ENCODE measurements at regions not wholly inside any gene's neighbourhood (a gene's known extent, or its start where the extent isn't known, plus 50 kb on each side); places are given as distances from the start of the nearest gene placed in this dataset.

GRCh38 chr4:35459045-35459444 is 785.3 kb downstream of the ARAP2 start:
- DNase-seq (ENCODE audit: low spot score): no peak

GRCh38 chr4:35461931-35462659 is 782.2 kb downstream of the ARAP2 start:
- DNase-seq (ENCODE audit: low spot score): no peak

- no peak for DNase-seq (ENCODE audit: low spot score)
Observed at GRCh38 chr4:35463251-35463952, 780.9 kb downstream of the ARAP2 start.

DNA sequence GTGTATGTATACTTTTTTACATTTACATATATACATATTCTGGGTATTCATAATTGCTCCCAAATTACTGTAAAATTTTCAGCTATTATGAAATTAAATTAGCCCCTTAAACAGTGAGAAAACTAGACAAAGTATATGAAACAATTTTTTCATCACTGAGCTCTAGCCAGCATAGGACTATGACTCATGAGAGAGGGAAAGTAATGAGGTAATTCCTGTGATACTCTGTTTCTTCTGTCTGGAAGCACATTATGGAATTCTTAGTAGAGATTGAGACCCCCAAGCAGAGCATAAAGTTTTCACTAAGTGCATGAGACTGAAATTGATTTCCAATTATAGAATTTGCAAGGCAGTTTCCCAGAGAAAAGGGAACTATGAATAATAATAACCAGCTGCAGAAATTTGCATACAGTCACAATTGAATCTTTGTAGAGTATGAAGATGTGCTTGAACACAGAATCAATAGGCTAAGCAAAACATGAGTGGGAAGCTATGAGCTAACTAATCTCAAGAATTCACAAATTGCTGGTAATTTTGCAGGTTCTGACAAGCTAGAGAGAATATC is 779.3 kb downstream of the ARAP2 start:
- no peak for DNase-seq (ENCODE audit: low spot score)

GRCh38 chr4:35491093-35491492 is 753.2 kb downstream of the ARAP2 start:
- DNase-seq (ENCODE audit: low spot score): no peak

DNA sequence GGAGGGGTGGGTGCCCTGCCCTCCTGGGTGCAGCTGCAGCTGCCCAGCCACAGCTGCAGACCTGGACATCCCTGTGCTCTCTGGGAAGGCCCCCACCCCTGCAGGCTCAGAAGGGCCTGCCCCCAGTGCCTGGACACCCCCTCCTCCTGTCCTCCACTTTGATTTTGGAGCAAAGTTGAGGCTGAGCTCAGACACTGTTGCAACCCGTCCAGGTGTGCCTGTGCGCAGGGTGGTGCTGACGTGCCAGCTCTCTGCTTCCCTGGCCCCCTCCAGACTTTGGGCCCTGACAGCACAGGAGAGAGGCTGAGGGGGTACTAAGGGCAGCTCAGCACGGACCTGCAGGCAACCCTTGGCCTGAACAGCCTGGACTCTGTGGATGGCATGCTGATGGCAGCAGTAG is 750.3 kb downstream of the ARAP2 start:
- DNase-seq (ENCODE audit: low spot score): no peak

GRCh38 chr4:35494955-35495354 is 749.4 kb downstream of the ARAP2 start:
- no peak for DNase-seq (ENCODE audit: low spot score)

DNA sequence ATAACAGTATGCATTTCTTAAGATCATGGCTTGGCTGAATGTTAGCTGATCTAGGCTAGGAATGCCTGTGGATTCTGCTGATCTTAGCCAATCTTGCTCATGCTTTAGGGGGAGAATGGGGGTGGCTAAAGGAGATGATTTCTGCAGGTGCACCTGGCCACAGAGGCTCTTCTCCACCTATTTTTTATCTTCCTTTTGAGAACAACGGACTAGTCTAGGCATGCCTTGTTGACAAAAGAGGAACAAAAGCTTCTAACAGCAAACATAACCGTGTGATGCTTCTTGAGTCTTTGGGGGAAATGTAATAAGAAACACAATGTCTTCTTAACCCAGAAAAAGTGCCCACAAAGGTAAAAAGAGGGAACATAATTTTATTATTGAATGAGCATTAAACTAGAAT is 743.5 kb downstream of the ARAP2 start:
- DNase-seq (ENCODE audit: low spot score): no peak

DNA sequence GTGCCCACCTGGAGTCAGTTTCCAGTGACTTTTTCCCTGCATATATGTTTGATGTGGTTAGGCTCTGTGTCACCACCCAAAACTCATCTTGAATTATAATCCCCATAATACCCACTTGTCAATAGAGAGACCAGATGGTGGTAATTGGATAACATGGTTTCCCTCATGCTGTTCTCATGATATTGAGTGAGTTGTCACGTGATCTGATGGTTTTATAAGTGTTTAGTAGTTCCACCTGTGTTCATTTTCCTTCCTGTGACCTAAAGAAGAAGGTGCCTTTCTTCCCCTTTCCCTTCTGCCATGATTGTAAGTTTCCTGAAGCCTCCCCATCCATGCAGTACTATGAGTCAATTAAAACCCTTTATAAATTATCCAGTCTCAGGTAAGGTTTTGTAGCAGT is 740.9 kb downstream of the ARAP2 start:
- no peak for DNase-seq (ENCODE audit: low spot score)

GRCh38 chr4:35506161-35506560 is 738.2 kb downstream of the ARAP2 start:
- DNase-seq (ENCODE audit: low spot score): no peak

GRCh38 chr4:35511851-35512250 is 732.5 kb downstream of the ARAP2 start:
- no peak for DNase-seq (ENCODE audit: low spot score)

GRCh38 chr4:35516102-35516501 is 728.2 kb downstream of the ARAP2 start:
- DNase-seq (ENCODE audit: low spot score): no peak

DNA sequence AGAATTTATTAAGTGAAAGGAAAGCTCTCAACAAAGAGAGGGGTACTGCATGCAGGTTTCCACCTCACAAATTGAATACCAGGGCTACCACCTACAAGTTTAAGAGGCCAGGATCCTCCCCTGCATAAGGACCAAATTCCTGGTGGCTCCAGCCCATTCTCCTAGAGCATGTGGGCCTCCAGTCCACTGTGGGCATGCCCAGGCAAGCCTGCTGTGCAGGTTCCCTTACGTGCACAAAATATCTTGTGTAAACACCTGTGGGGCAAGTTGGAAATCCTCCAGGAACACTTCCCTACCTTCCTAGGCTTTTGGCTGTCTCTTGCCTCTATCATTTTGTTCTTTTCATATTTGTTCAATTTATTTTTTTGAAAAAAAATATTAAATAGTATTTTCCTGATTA is 724.3 kb downstream of the ARAP2 start:
- DNase-seq (ENCODE audit: low spot score): no peak

DNA sequence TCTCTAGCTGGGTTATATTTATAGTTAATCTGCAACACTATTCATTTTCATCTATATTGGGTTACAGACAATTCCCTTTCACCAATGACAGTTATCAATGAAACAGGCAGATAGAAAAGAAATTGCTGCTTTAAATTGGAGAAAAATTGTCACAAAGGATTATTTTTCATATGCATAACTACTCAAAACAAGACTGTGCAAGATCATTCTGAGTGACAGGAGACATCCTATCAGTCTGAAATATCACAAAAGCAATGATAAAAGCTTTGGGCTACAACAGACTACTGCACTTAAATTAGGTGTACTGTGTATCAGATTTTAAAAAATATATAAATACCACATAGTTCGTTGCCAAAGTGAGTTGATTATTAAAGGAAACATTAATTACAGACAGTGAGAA is 722.6 kb downstream of the ARAP2 start:
- DNase-seq (ENCODE audit: low spot score): no peak

GRCh38 chr4:35525192-35525978 is 718.9 kb downstream of the ARAP2 start:
- no peak for DNase-seq (ENCODE audit: low spot score)

DNA sequence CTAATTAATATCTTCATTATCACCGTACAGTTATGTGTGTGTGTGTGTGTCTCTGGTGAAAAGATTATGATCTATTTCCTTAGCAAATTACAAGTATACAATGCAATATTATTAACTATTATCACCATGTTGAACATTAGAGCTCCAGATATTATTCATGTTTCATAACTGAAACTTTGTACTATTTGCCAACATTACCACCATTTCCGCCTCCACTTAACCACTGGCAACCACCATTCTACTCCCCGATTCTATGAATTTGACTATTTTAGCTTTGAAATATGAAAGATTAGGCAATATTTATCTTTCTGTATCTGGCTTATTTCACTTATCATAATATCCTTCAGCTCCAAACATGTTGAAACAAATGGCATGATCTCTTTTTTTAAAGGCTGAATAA is 717.9 kb downstream of the ARAP2 start:
- no peak for DNase-seq (ENCODE audit: low spot score)

DNA sequence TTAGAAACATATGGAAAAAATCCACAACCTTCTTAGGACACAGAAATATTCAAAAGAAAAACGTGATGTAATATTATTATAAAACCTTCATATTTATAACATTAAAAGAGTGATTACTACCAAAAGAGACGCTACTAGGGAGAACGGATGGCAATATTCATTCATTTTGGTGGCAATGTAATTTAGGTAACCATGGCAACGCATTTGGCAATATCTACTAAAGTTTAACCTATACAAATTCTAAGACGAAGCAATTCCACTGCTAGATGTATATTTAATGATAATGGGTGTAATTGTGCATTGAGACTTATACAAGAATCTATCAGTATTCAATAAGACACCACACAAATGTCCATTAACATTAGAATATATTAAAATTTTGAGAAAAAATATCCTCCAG is 709.4 kb downstream of the ARAP2 start:
- DNase-seq (ENCODE audit: low spot score): no peak

GRCh38 chr4:35538807-35539206 is 705.5 kb downstream of the ARAP2 start:
- DNase-seq (ENCODE audit: low spot score): no peak

DNA sequence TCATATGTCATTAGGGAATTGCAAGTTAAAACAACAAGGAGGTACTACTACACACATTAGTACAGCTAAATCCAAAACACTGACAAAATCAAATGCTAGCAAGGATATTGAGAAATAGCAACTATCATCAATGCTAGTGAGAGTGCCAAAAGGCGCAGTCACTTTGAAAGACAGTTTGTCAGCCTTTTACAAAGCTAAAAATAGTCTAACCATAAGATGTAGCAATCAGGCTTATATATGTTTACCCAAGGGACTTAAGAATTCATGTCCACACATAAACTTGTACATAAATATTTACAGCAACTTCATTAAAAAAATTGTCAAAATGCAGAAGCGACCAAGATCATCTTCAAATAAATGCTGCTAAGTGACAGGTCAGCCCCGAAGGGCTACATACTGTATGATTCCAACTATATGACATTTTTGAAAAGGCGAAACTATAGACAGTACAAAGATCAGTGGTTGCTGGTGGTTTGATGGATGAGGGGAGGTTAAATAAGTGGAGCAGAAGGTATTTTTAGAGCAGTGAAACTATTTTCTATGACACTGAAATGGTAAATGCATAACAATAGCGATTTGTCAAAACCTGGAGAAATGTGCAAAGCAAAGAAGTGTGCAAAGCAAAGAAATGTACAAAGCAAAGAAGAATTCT is 704.8 kb downstream of the ARAP2 start:
- DNase-seq (ENCODE audit: low spot score): no peak

DNA sequence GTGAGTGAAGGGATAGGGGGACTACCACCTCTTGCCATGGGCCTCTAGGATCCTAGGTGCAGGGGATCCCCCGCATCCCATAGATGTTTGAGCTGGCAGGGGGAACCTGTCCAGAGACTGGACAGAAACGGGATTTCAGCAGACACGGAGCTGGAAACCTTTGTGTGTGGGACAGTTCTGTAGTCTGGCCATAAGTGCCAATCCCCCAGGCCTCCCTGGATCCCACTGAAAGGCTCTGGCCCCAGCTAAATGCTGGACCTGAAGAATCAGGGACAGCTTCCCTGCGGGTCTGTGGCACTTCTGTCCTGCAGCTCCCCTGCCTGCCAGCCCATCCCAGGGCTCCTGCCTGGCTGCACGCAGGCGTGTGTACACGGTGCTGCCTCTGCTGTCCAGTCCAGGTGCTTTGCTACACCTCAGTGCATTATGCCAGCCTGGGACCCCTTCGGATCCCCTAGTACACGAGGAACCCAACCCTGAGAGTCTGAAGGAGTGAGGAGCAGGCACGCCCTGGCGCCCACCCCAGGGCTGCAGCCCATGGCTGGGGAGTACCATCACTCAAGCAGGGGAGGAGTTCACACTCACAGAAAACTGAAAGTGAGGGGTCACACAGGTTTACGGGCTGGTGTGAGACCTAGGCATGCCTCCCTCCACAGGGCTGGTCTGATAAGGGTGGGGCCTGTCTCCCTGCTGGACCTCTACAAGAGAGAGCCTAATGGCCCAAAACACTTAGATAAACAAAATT is 703.0 kb downstream of the ARAP2 start:
- no peak for DNase-seq (ENCODE audit: low spot score)

DNA sequence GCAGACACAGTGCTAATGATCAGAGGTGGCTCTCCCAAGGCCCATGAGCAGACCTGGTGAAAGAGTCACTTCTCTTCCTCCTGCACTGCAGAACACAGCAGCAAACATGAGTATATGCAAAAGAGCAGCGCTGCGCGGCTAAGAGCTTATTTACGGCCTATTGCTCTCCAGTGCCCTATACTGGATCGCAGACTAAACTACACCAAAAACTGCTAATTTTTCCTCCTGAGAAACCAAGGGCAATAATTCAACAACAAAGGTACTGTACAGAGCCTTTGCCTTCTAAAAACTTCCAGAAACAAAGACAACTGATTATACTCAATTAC is 702.5 kb downstream of the ARAP2 start:
- no peak for DNase-seq (ENCODE audit: low spot score)

DNA sequence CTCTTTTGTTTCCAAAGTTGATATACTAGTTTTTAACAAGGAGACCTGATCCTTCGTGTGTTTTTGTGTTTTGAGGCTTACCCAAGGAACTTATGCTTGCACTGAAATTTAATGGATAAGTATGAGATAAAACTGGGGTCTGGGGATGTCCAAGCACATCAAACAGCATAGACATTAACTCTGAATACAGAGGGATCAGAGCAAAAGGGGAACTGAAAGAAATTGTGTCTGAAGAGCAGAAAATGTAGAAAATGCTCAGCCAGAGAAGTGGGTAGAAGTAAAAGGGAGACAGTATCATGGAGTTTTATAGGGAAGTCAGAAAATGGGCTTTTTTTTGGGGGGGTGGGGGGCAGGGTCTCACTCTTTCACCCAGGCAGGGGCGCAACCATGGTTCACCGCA is 695.4 kb downstream of the ARAP2 start:
- no peak for DNase-seq (ENCODE audit: low spot score)
